SK-N-SH (cell line): ENCODE measurements at regions not wholly inside any gene's neighbourhood (a gene's known extent, or its start where the extent isn't known, plus 50 kb on each side); places are given as distances from the start of the nearest gene placed in this dataset.

Experiments used
- CTCF ChIP-seq: fragments of 200-600 bp; sonication (generic); IDR thresholded peaks from 2 replicates; pipeline ENCODE4 v1.6.1; 2017; ENCODE audit warnings: antibody characterized with exemption, mild to moderate bottlenecking, moderate library complexity
- GABPA ChIP-seq: IDR thresholded peaks from 2 replicates; pipeline ENCODE4 v1.4.0; 2012; ENCODE audit warnings: low read depth, mild to moderate bottlenecking
- NRF1 ChIP-seq: IDR thresholded peaks from 2 replicates; pipeline ENCODE4 v1.6.1; 2012; ENCODE audit warnings: low read depth, mild to moderate bottlenecking, low read length
- USF2 ChIP-seq: fragments of 150-350 bp; IDR thresholded peaks from 2 replicates; pipeline ENCODE4 v1.6.1; 2017; ENCODE audit warnings: antibody characterized with exemption, low read length, low read depth, borderline replicate concordance
- YY1 ChIP-seq: IDR thresholded peaks from 2 replicates; pipeline ENCODE4 v1.4.0; 2012; ENCODE audit warnings: low read depth, mild to moderate bottlenecking

GRCh38 chr20:41690702-41691101 lies 72.5 kb upstream of the CHD6 start:
- TF ChIP-seq CTCF (no peak), USF2 (no peak), GABPA (no peak), NRF1 (no peak), YY1 (no peak)
